GM23338 (cell line): ENCODE measurements at regions not wholly inside any gene's neighbourhood (a gene's known extent, or its start where the extent isn't known, plus 50 kb on each side); places are given as distances from the start of the nearest gene placed in this dataset.
A peak's percentile ranks its signal among the peaks of the same experiment; 100 is the strongest.

ENCODE experiments used
- ATAC-seq: fragments of 200-7000 bp; cut with Tn5 transposase; 3 replicates; pipeline ENCODE4 v1.9.1; 2020
- DNase-seq: peaks from one replicate; pipeline ENCODE4 v3.0.0-alpha.2; 2015; ENCODE audit warnings: low spot score
- H2AFZ ChIP-seq: fragments of 200-600 bp; sonication (generic); 2 replicates; pipeline ENCODE4 v1.8.0; 2016; ENCODE audit warnings: antibody characterized with exemption, mild to moderate bottlenecking, moderate library complexity
- H3F3A ChIP-seq: fragments of 200-600 bp; sonication (generic); replicated peaks from 2 replicates; pipeline ENCODE4 v1.8.0; 2017; ENCODE audit warnings: antibody characterized with exemption, mixed run types, low read depth
- H3K27ac ChIP-seq: fragments of 200-600 bp; sonication (generic); 2 replicates; pipeline ENCODE4 v1.6.1; 2016; ENCODE audit warnings: low read depth
- H3K27me3 ChIP-seq: fragments of 200-600 bp; sonication (generic); 2 replicates; pipeline ENCODE4 v1.8.0; 2016; ENCODE audit warnings: mild to moderate bottlenecking, mixed run types, moderate library complexity; ENCODE audit not compliant: insufficient read depth
- H3K36me3 ChIP-seq: fragments of 200-600 bp; sonication (generic); 2 replicates; pipeline ENCODE4 v1.8.0; 2016; ENCODE audit warnings: mild to moderate bottlenecking; ENCODE audit not compliant: insufficient read depth
- H3K4me1 ChIP-seq: fragments of 200-600 bp; sonication (generic); 2 replicates; pipeline ENCODE4 v1.8.0; 2016; ENCODE audit warnings: mild to moderate bottlenecking, moderate library complexity; ENCODE audit not compliant: insufficient read depth
- H3K4me2 ChIP-seq: fragments of 200-600 bp; sonication (generic); 2 replicates; pipeline ENCODE4 v1.7.1; 2017; ENCODE audit warnings: mixed run types
- H3K4me3 ChIP-seq: fragments of 200-600 bp; sonication (generic); 2 replicates; pipeline ENCODE4 v1.6.1; 2016; ENCODE audit warnings: mixed run types
- H3K79me2 ChIP-seq: fragments of 200-600 bp; sonication (generic); replicated peaks from 2 replicates; pipeline ENCODE4 v1.8.0; 2017; ENCODE audit warnings: mild to moderate bottlenecking; ENCODE audit not compliant: insufficient read depth
- H3K9me2 ChIP-seq: fragments of 200-600 bp; sonication (generic); 2 replicates; pipeline ENCODE4 v1.8.0; 2017; ENCODE audit not compliant: insufficient read depth
- H4K20me1 ChIP-seq: fragments of 200-600 bp; sonication (generic); replicated peaks from 2 replicates; pipeline ENCODE4 v1.8.0; 2017; ENCODE audit warnings: mild to moderate bottlenecking; ENCODE audit not compliant: insufficient read depth
- H3K27ac Mint-ChIP-seq: 2 replicates; pipeline ENCODE4 v1.8.0; 2020; ENCODE audit warnings: inconsistent platforms, mild to moderate bottlenecking, moderate library complexity, mixed read lengths
- H3K27me3 Mint-ChIP-seq: 3 replicates; pipeline ENCODE4 v1.8.0; 2022; ENCODE audit warnings: low read depth, mild to moderate bottlenecking, moderate library complexity, mixed read lengths, inconsistent platforms; ENCODE audit not compliant: insufficient read depth, poor library complexity
- H3K36me3 Mint-ChIP-seq: 3 replicates; pipeline ENCODE4 v1.8.0; 2021; ENCODE audit warnings: low read depth, mild to moderate bottlenecking, inconsistent platforms, moderate library complexity, mixed read lengths
- H3K4me1 Mint-ChIP-seq: 3 replicates; pipeline ENCODE4 v1.8.0; 2020; ENCODE audit warnings: mild to moderate bottlenecking, inconsistent platforms, mixed read lengths
- H3K4me3 Mint-ChIP-seq: 3 replicates; pipeline ENCODE4 v1.8.0; 2021; ENCODE audit warnings: moderate library complexity, mild to moderate bottlenecking, inconsistent platforms, mixed read lengths
- H3K9me3 Mint-ChIP-seq: 3 replicates; pipeline ENCODE4 v1.8.0; 2020; ENCODE audit warnings: moderate library complexity, mild to moderate bottlenecking, inconsistent platforms, mixed read lengths
- CREB1 ChIP-seq: fragments of 250-450 bp; sonication (Bioruptor Pico); IDR thresholded peaks from 2 replicates; pipeline ENCODE4 v1.5.0; 2020; ENCODE audit warnings: low read depth, mild to moderate bottlenecking, moderate library complexity
- CTCF ChIP-seq, 2 experiments: fragments of 200-600 bp in 1 of 2; sonication (generic) in 1 of 2; conservative IDR thresholded peaks; 2 replicates each; pipeline versions ENCODE4 v1.5.1 to v1.6.1; 2016 to 2017; ENCODE audit warnings: antibody characterized with exemption in 2 of 2, low read depth in 2 of 2, mild to moderate bottlenecking in 2 of 2, moderate library complexity in 1 of 2
- ETS1 ChIP-seq: IDR thresholded peaks from 2 replicates; pipeline ENCODE4 v1.6.1; 2016; ENCODE audit warnings: antibody characterized with exemption
- EZH2 ChIP-seq: fragments of 200-600 bp; sonication (generic); IDR thresholded peaks from one replicate; pipeline ENCODE4 v1.8.0; 2017; ENCODE audit warnings: antibody characterized with exemption, mild to moderate bottlenecking, low read depth; ENCODE audit not compliant: unreplicated experiment
- EZH2phosphoT487 ChIP-seq: fragments of 200-600 bp; sonication (generic); IDR thresholded peaks from one replicate; pipeline ENCODE4 v1.8.1; 2018; ENCODE audit warnings: antibody characterized with exemption; ENCODE audit not compliant: unreplicated experiment
- JUNB ChIP-seq: IDR thresholded peaks from one replicate; pipeline ENCODE4 v1.6.1; 2016; ENCODE audit warnings: antibody characterized with exemption; ENCODE audit not compliant: unreplicated experiment
- NANOG ChIP-seq: IDR thresholded peaks from 2 replicates; pipeline ENCODE4 v1.6.1; 2016; ENCODE audit warnings: antibody characterized with exemption, borderline replicate concordance
- POLR2AphosphoS5 ChIP-seq: IDR thresholded peaks from 2 replicates; pipeline ENCODE4 v1.6.1; 2016; ENCODE audit warnings: antibody characterized with exemption, low read depth
- REST ChIP-seq: IDR thresholded peaks from one replicate; pipeline ENCODE4 v1.6.1; 2018; ENCODE audit warnings: antibody characterized with exemption; ENCODE audit not compliant: unreplicated experiment
- ZNF114 ChIP-seq: fragments of 250-450 bp; sonication (Bioruptor Pico); IDR thresholded peaks from 2 replicates; pipeline ENCODE4 v1.5.0; 2020; ENCODE audit warnings: mild to moderate bottlenecking, moderate library complexity
- ZNF331 ChIP-seq: fragments of 250-450 bp; sonication (Bioruptor Pico); IDR thresholded peaks from 2 replicates; pipeline ENCODE4 v1.5.0; 2020; ENCODE audit warnings: low read depth, mild to moderate bottlenecking, moderate library complexity

- TF ChIP-seq ZNF114: no peak
- no peak for TF ChIP-seq ETS1
- TF ChIP-seq ZNF331 (CRISPR knock-in tag): no peak
- no peak for TF ChIP-seq POLR2AphosphoS5
- no peak for TF ChIP-seq EZH2phosphoT487
- TF ChIP-seq CREB1 (CRISPR knock-in tag): no peak
- TF ChIP-seq NANOG: no peak
These were observed 54.1 kb downstream of the PAGE2 start (continued) for GRCh38 chrX:55142919-55143310.

- Mint-ChIP-seq H3K9me3 (no peaks in the 10 kb centered on the region), H3K4me3 (no peak overlapping the region), H3K27me3 (no peaks in the 10 kb centered on the region), H3K36me3 (no peaks in the 10 kb centered on the region), H3K4me1 (peaks cover 7% of the 10 kb centered on the region; the same call in 2 of the 3 replicates), H3K27ac (peak overlapping the region; percentile 65; the same call in 1 of the 2 replicates)
- Histone ChIP-seq H3K4me3 (no peak overlapping the region), H3K4me1 (no peaks in the 10 kb centered on the region), H4K20me1 (no peaks in the 10 kb centered on the region), H3K4me2 (no peak overlapping the region), H3K27ac (no peak overlapping the region), H3F3A (no peaks in the 10 kb centered on the region), H3K36me3 (no peaks in the 10 kb centered on the region), H3K79me2 (no peaks in the 10 kb centered on the region), H2AFZ (no peak overlapping the region), H3K9me2 (no peaks in the 10 kb centered on the region), H3K27me3 (no peaks in the 10 kb centered on the region)
- DNase-seq (no peak), ATAC-seq (no peak)
- TF ChIP-seq NANOG (no peak), REST (no peak), CREB1 (CRISPR knock-in tag) (no peak), ZNF331 (CRISPR knock-in tag) (no peak), JUNB (no peak), POLR2AphosphoS5 (no peak), EZH2phosphoT487 (no peak), EZH2 (no peak), CTCF (conservative IDR thresholded peaks at IDR 0.05; ENCODE audit: low read depth in 2 of 2) (no peak), ETS1 (no peak)
These were observed 54.8 kb downstream of the PAGE2 start for GRCh38 chrX:55143621-55144020.
